ENCODE measurements at regions not wholly inside any gene's neighbourhood (a gene's known extent, or its start where the extent isn't known, plus 50 kb on each side); places are given as distances from the start of the nearest gene placed in this dataset.
"Not testable (repeated sequence)": the region's sequence is repeated elsewhere in the genome, so short reads cannot be mapped to it uniquely, and the experiment has no call there.

- no peak overlapping the region for H3K27ac ChIP-seq (ENCODE audit: insufficient read depth, low read length)
- no peaks in the 10 kb centered on the region for H3K4me1 ChIP-seq (ENCODE audit: control insufficient read depth, extremely low read depth, insufficient read depth, low read length)
- no peaks in the 10 kb centered on the region for H3K9me3 ChIP-seq (ENCODE audit: control insufficient read depth, insufficient read depth, low read depth, low read length)
- H3K4me2 ChIP-seq (ENCODE audit: extremely low read depth, insufficient read depth, low read length): no peak overlapping the region
- no peak overlapping the region for H3K4me3 ChIP-seq (replicated peaks in 1 of 4; ENCODE audit: control extremely low read depth in 1 of 4, insufficient read depth in 1 of 4, low read depth in 3 of 4, low read length in 4 of 4)
- no peak for TF ChIP-seq EZH2 (IDR thresholded peaks at IDR 0.05; ENCODE audit: low read length, missing control alignments)
- no peak for TF ChIP-seq CTCF (conservative IDR thresholded peaks at IDR 0.05 in 1 of 2, IDR thresholded peaks at IDR 0.05 in 1 of 2; ENCODE audit: low read depth in 1 of 2, low read length in 2 of 2)
- H3K36me3 ChIP-seq (ENCODE audit: control insufficient read depth, insufficient read depth, low read length): no peaks in the 10 kb centered on the region
- DNase-seq (ENCODE audit: low read depth in 2 of 2): peak in 1 of 2 donors; percentile 16
- no peak overlapping the region for H3K9ac ChIP-seq (ENCODE audit: insufficient read depth, low read length)
- no peaks in the 10 kb centered on the region for H4K20me1 ChIP-seq (ENCODE audit: control insufficient read depth, extremely low read depth, insufficient read depth, low read length)
- H3K27me3 ChIP-seq (ENCODE audit: control insufficient read depth, insufficient read depth, low read length): no peaks in the 10 kb centered on the region
- H3K79me2 ChIP-seq (ENCODE audit: control insufficient read depth, insufficient read depth, low read length): no peaks in the 10 kb centered on the region
- peak overlapping the region; percentile 15 for H2AFZ ChIP-seq (ENCODE audit: low read length)
Observed at GRCh38 chr5:122694884-122695283, 80.0 kb upstream of the SNX2 start.

GRCh38 chr5:122696735-122697134 lies 78.1 kb upstream of the SNX2 start:
- not testable (repeated sequence) for H3K36me3 ChIP-seq (ENCODE audit: control insufficient read depth, insufficient read depth, low read length); H3K79me2 ChIP-seq (ENCODE audit: control insufficient read depth, insufficient read depth, low read length); H3K4me1 ChIP-seq (ENCODE audit: control insufficient read depth, extremely low read depth, insufficient read depth, low read length); DNase-seq (ENCODE audit: low read depth in 2 of 2); H3K9ac ChIP-seq (ENCODE audit: insufficient read depth, low read length); H4K20me1 ChIP-seq (ENCODE audit: control insufficient read depth, extremely low read depth, insufficient read depth, low read length); H3K9me3 ChIP-seq (ENCODE audit: control insufficient read depth, insufficient read depth, low read depth, low read length); H3K27me3 ChIP-seq (ENCODE audit: control insufficient read depth, insufficient read depth, low read length); H3K4me3 ChIP-seq (replicated peaks in 1 of 4; ENCODE audit: control extremely low read depth in 1 of 4, insufficient read depth in 1 of 4, low read depth in 3 of 4, low read length in 4 of 4); H3K27ac ChIP-seq (ENCODE audit: insufficient read depth, low read length); H3K4me2 ChIP-seq (ENCODE audit: extremely low read depth, insufficient read depth, low read length); H2AFZ ChIP-seq (ENCODE audit: low read length)

GRCh38 chr5:122697191-122697590 lies 77.7 kb upstream of the SNX2 start:
- Histone ChIP-seq H3K9ac (ENCODE audit: insufficient read depth, low read length) (no peak overlapping the region), H3K4me2 (ENCODE audit: extremely low read depth, insufficient read depth, low read length) (no peak overlapping the region), H3K9me3 (ENCODE audit: control insufficient read depth, insufficient read depth, low read depth, low read length) (no peaks in the 10 kb centered on the region), H2AFZ (ENCODE audit: low read length) (no peak overlapping the region), H4K20me1 (ENCODE audit: control insufficient read depth, extremely low read depth, insufficient read depth, low read length) (no peaks in the 10 kb centered on the region), H3K4me1 (ENCODE audit: control insufficient read depth, extremely low read depth, insufficient read depth, low read length) (no peaks in the 10 kb centered on the region), H3K27me3 (ENCODE audit: control insufficient read depth, insufficient read depth, low read length) (no peaks in the 10 kb centered on the region), H3K4me3 (replicated peaks in 1 of 4; ENCODE audit: control extremely low read depth in 1 of 4, insufficient read depth in 1 of 4, low read depth in 3 of 4, low read length in 4 of 4) (no peak overlapping the region), H3K36me3 (ENCODE audit: control insufficient read depth, insufficient read depth, low read length) (no peaks in the 10 kb centered on the region), H3K79me2 (ENCODE audit: control insufficient read depth, insufficient read depth, low read length) (no peaks in the 10 kb centered on the region), H3K27ac (ENCODE audit: insufficient read depth, low read length) (no peak overlapping the region)
- TF ChIP-seq EZH2 (IDR thresholded peaks at IDR 0.05; ENCODE audit: low read length, missing control alignments): no peak
- TF ChIP-seq CTCF (conservative IDR thresholded peaks at IDR 0.05 in 1 of 2, IDR thresholded peaks at IDR 0.05 in 1 of 2; ENCODE audit: low read depth in 1 of 2, low read length in 2 of 2): no peak
- DNase-seq (ENCODE audit: low read depth in 2 of 2): no peak
